ENCODE measurements at regions not wholly inside any gene's neighbourhood (a gene's known extent, or its start where the extent isn't known, plus 50 kb on each side); places are given as distances from the start of the nearest gene placed in this dataset.

DNA sequence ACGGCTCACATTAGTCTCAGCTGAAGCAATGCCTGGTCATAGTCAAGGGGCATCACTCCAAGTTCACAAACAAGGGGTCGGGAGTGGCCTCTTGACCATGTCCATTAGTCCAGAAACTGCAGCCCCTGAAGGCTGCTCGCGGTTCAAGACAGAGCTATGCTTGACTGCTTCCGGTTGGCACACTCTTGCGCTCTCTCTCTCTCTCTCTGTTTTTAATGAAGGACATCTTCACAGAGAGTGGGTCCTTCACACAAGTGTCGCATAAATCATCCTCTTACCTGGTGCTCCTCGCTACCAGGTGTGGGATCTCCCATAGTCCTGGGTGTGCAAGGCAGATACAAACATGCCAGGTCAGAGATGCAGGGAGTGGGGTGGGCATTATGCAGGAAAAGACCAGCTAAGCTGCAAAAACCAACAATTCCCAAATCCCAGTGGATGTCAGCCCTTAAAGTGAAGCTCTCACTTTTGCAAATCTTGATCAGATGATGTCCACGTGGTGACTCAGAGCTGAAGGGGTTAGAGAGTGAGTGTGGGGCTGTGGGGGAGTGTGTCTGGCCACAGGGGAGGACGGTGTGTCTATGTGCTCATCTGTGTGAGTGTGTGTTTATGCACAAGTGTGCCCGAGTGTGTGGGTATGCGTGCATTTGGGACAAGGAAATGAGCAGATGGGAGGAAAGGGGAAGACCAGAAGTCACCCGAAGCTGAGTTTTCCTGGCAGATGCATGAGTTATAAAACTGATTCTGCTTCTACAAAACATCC, 83.7 kb upstream of the PPP2R2D start:
- TF ChIP-seq, protein P1, sequence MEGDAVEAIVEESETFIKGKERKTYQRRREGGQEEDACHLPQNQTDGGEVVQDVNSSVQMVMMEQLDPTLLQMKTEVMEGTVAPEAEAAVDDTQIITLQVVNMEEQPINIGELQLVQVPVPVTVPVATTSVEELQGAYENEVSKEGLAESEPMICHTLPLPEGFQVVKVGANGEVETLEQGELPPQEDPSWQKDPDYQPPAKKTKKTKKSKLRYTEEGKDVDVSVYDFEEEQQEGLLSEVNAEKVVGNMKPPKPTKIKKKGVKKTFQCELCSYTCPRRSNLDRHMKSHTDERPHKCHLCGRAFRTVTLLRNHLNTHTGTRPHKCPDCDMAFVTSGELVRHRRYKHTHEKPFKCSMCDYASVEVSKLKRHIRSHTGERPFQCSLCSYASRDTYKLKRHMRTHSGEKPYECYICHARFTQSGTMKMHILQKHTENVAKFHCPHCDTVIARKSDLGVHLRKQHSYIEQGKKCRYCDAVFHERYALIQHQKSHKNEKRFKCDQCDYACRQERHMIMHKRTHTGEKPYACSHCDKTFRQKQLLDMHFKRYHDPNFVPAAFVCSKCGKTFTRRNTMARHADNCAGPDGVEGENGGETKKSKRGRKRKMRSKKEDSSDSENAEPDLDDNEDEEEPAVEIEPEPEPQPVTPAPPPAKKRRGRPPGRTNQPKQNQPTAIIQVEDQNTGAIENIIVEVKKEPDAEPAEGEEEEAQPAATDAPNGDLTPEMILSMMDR (IDR thresholded peaks at IDR 0.05; ENCODE audit: poor library complexity, severe bottlenecking): no peak
- no peak for TF ChIP-seq RAD21 (conservative IDR thresholded peaks at IDR 0.05)
- TF ChIP-seq, protein P2, sequence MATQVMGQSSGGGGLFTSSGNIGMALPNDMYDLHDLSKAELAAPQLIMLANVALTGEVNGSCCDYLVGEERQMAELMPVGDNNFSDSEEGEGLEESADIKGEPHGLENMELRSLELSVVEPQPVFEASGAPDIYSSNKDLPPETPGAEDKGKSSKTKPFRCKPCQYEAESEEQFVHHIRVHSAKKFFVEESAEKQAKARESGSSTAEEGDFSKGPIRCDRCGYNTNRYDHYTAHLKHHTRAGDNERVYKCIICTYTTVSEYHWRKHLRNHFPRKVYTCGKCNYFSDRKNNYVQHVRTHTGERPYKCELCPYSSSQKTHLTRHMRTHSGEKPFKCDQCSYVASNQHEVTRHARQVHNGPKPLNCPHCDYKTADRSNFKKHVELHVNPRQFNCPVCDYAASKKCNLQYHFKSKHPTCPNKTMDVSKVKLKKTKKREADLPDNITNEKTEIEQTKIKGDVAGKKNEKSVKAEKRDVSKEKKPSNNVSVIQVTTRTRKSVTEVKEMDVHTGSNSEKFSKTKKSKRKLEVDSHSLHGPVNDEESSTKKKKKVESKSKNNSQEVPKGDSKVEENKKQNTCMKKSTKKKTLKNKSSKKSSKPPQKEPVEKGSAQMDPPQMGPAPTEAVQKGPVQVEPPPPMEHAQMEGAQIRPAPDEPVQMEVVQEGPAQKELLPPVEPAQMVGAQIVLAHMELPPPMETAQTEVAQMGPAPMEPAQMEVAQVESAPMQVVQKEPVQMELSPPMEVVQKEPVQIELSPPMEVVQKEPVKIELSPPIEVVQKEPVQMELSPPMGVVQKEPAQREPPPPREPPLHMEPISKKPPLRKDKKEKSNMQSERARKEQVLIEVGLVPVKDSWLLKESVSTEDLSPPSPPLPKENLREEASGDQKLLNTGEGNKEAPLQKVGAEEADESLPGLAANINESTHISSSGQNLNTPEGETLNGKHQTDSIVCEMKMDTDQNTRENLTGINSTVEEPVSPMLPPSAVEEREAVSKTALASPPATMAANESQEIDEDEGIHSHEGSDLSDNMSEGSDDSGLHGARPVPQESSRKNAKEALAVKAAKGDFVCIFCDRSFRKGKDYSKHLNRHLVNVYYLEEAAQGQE (IDR thresholded peaks at IDR 0.05; ENCODE audit: borderline replicate concordance): no peak
- no peak for TF ChIP-seq EZH2 (IDR thresholded peaks at IDR 0.05; ENCODE audit: borderline replicate concordance, insufficient read depth, low read length, poor library complexity, severe bottlenecking)
- TF ChIP-seq MXI1 (conservative IDR thresholded peaks at IDR 0.05; ENCODE audit: poor library complexity, severe bottlenecking): no peak
- no peak for TF ChIP-seq POLR2AphosphoS5 (IDR thresholded peaks at IDR 0.05)
- TF ChIP-seq SMC3 (conservative IDR thresholded peaks at IDR 0.05; ENCODE audit: poor library complexity): no peak
- no peak for TF ChIP-seq EP300 (conservative IDR thresholded peaks at IDR 0.05; ENCODE audit: poor library complexity, severe bottlenecking)
